SK-N-SH (cell line): ENCODE measurements at regions not wholly inside any gene's neighbourhood (a gene's known extent, or its start where the extent isn't known, plus 50 kb on each side); places are given as distances from the start of the nearest gene placed in this dataset.

Source experiments
- EP300 ChIP-seq, 2 experiments: IDR thresholded peaks; 2 replicates each; pipeline versions ENCODE4 v1.4.0 to v1.6.1; 2012; ENCODE audit warnings: borderline replicate concordance in 1 of 2, low read depth in 1 of 2, low read length in 1 of 2
- POLR2AphosphoS5 ChIP-seq: IDR thresholded peaks from 2 replicates; pipeline ENCODE4 v1.6.1; 2012; ENCODE audit warnings: low read depth, low read length
- SMC3 ChIP-seq: IDR thresholded peaks from 2 replicates; pipeline ENCODE4 v1.6.1; 2012; ENCODE audit warnings: low read depth, low read length, improper control_type of control experiment
- TF ChIP-seq, protein P1 (sequence below): fragments of 200-600 bp; sonication (generic); IDR thresholded peaks from 2 replicates; pipeline ENCODE4 v1.6.1; 2017; ENCODE audit warnings: antibody characterized with exemption, mild to moderate bottlenecking, moderate library complexity
- TF ChIP-seq, protein P2 (sequence below): IDR thresholded peaks from 2 replicates; pipeline ENCODE4; 2012

DNA sequence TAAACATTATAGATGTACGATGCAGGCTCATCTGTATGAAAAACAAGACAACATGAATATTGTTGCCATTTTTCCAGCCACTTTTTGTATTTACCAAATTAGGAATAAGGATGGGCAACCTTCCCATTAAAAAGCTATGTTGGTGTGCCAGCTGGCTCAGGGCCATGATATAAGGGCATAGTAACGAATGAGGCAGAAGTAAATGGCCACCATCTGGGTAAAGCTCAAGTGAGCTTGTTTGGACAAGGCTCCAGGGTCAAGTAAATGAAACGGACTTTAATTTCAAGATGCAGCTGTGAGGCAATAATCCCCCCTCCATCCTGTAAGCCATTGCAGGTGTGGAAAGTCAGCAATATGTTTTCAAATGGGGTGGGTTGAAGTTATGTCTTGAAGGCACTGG, 930.9 kb upstream of the CDH8 start:
- TF ChIP-seq, protein P1, sequence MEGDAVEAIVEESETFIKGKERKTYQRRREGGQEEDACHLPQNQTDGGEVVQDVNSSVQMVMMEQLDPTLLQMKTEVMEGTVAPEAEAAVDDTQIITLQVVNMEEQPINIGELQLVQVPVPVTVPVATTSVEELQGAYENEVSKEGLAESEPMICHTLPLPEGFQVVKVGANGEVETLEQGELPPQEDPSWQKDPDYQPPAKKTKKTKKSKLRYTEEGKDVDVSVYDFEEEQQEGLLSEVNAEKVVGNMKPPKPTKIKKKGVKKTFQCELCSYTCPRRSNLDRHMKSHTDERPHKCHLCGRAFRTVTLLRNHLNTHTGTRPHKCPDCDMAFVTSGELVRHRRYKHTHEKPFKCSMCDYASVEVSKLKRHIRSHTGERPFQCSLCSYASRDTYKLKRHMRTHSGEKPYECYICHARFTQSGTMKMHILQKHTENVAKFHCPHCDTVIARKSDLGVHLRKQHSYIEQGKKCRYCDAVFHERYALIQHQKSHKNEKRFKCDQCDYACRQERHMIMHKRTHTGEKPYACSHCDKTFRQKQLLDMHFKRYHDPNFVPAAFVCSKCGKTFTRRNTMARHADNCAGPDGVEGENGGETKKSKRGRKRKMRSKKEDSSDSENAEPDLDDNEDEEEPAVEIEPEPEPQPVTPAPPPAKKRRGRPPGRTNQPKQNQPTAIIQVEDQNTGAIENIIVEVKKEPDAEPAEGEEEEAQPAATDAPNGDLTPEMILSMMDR = no peak
- TF ChIP-seq, protein P2, sequence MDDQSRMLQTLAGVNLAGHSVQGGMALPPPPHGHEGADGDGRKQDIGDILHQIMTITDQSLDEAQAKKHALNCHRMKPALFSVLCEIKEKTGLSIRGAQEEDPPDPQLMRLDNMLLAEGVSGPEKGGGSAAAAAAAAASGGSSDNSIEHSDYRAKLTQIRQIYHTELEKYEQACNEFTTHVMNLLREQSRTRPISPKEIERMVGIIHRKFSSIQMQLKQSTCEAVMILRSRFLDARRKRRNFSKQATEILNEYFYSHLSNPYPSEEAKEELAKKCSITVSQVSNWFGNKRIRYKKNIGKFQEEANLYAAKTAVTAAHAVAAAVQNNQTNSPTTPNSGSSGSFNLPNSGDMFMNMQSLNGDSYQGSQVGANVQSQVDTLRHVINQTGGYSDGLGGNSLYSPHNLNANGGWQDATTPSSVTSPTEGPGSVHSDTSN = no peak
- TF ChIP-seq EP300 (IDR thresholded peaks at IDR 0.05; ENCODE audit: borderline replicate concordance in 1 of 2, low read depth in 1 of 2, low read length in 1 of 2) (no peak), POLR2AphosphoS5 (no peak), SMC3 (no peak)
